Epithelial cell of esophagus (primary cell): ENCODE measurements at regions not wholly inside any gene's neighbourhood (a gene's known extent, or its start where the extent isn't known, plus 50 kb on each side); places are given as distances from the start of the nearest gene placed in this dataset.

ENCODE experiments used
- DNase-seq: peaks from one replicate; pipeline ENCODE4 v3.0.0; 2010; ENCODE audit warnings: low read depth
- H3K4me3 ChIP-seq: 2 replicates; pipeline ENCODE4 v1.5.1; 2011; ENCODE audit warnings: mild to moderate bottlenecking, low read length, control low read depth
- CTCF ChIP-seq: IDR thresholded peaks from 2 replicates; pipeline ENCODE4 v1.5.1; 2011; ENCODE audit warnings: low read depth, mild to moderate bottlenecking, low read length, control low read depth, inconsistent platforms; ENCODE audit not compliant: insufficient read depth; ENCODE audit errors: missing control alignments

GRCh38 chr4:100891808-100892207 is 374.0 kb upstream of the EMCN start:
- DNase-seq, result peak; percentile 36
- no peak overlapping the region for H3K4me3 ChIP-seq
- TF ChIP-seq CTCF, result no peak

GRCh38 chr4:100889898-100890297 is 372.1 kb upstream of the EMCN start:
- TF ChIP-seq CTCF, result no peak
- DNase-seq, result no peak
- H3K4me3 ChIP-seq, result no peak overlapping the region

GRCh38 chr4:100889401-100889800 is 371.6 kb upstream of the EMCN start:
- H3K4me3 ChIP-seq, result no peak overlapping the region
- TF ChIP-seq CTCF, result no peak
- no peak for DNase-seq

- TF ChIP-seq CTCF, result no peak
- no peak overlapping the region for H3K4me3 ChIP-seq
- DNase-seq, result no peak
Observed at GRCh38 chr4:100882661-100883060, 364.8 kb upstream of the EMCN start.

- H3K4me3 ChIP-seq, result no peak overlapping the region
- no peak for TF ChIP-seq CTCF
- DNase-seq, result no peak
Observed at GRCh38 chr4:100881283-100881682, 363.5 kb upstream of the EMCN start.

- H3K4me3 ChIP-seq, result no peak overlapping the region
- TF ChIP-seq CTCF, result no peak
- DNase-seq, result no peak
Observed at GRCh38 chr4:100880011-100880410, 362.2 kb upstream of the EMCN start.

- H3K4me3 ChIP-seq, result no peak overlapping the region
- peak; percentile 41 for DNase-seq
- TF ChIP-seq CTCF, result no peak
Observed at GRCh38 chr4:100879471-100879870, 361.6 kb upstream of the EMCN start.
